Thoracic aorta (tissue), 2 donors: ENCODE measurements at regions not wholly inside any gene's neighbourhood (a gene's known extent, or its start where the extent isn't known, plus 50 kb on each side); places are given as distances from the start of the nearest gene placed in this dataset.

ENCODE experiments used
- ATAC-seq: fragments of 150-250 bp; one replicate; pipeline ENCODE4 v1.8.0; 2017; ENCODE audit warnings: low read depth; ENCODE audit not compliant: insufficient number of reproducible peaks, low FRiP score
- DNase-seq: peaks from one replicate; pipeline ENCODE4 v3.0.0-alpha.2; 2020; ENCODE audit warnings: low spot score
- H3K27ac ChIP-seq, 2 donors: fragments of 200-600 bp; sonication (generic); 1 replicate in 1 of 2; 2 replicates in 1 of 2; pipeline ENCODE4 v1.5.1; 2016; ENCODE audit warnings: mild to moderate bottlenecking in 2 of 2, moderate library complexity in 2 of 2
- H3K27me3 ChIP-seq: fragments of 200-600 bp; sonication (generic); replicated peaks from 2 replicates; pipeline ENCODE4 v1.6.0; 2016; ENCODE audit warnings: mild to moderate bottlenecking; ENCODE audit not compliant: insufficient read depth
- H3K36me3 ChIP-seq: fragments of 200-600 bp; sonication (generic); one replicate; pipeline ENCODE4 v1.5.1; 2016
- H3K4me1 ChIP-seq, 2 donors: fragments of 200-600 bp; sonication (generic); 1 replicate in 1 of 2; 2 replicates in 1 of 2; pipeline versions ENCODE4 v1.5.1 to v1.6.0; 2016; ENCODE audit warnings: low read depth in 2 of 2, mild to moderate bottlenecking in 1 of 2; ENCODE audit not compliant: control insufficient read depth in 1 of 2
- H3K4me3 ChIP-seq: fragments of 200-600 bp; sonication (generic); 2 replicates; pipeline ENCODE4 v1.5.1; 2016; ENCODE audit warnings: mild to moderate bottlenecking
- H3K9me3 ChIP-seq: fragments of 200-600 bp; sonication (generic); 2 replicates; pipeline ENCODE4 v1.5.1; 2016
- CTCF ChIP-seq: fragments of 200-600 bp; sonication (generic); IDR thresholded peaks from one replicate; pipeline ENCODE4 v1.5.1; 2019; ENCODE audit warnings: antibody characterized with exemption

GRCh38 chr22:27193215-27193614, 535.8 kb downstream of the MIAT start:
- Histone ChIP-seq H3K4me3 (no peak overlapping the region), H3K4me1 (peaks cover 0 to 23% of the 10 kb centered on the region in 2 donors), H3K36me3 (no peaks in the 10 kb centered on the region), H3K9me3 (no peaks in the 10 kb centered on the region), H3K27me3 (no peaks in the 10 kb centered on the region), H3K27ac (no peak overlapping the region)
- ATAC-seq (no peak), DNase-seq (no peak)
- no peak for TF ChIP-seq CTCF

GRCh38 chr22:27193636-27194035, 536.2 kb downstream of the MIAT start:
- no peak for ATAC-seq
- Histone ChIP-seq H3K36me3 (no peaks in the 10 kb centered on the region), H3K4me1 (peaks cover 0 to 23% of the 10 kb centered on the region in 2 donors), H3K4me3 (no peak overlapping the region), H3K27me3 (no peaks in the 10 kb centered on the region), H3K27ac (no peak overlapping the region), H3K9me3 (no peaks in the 10 kb centered on the region)
- no peak for TF ChIP-seq CTCF
- no peak for DNase-seq

- no peak overlapping the region for H3K27ac ChIP-seq
- DNase-seq: no peak
- H3K36me3 ChIP-seq: no peaks in the 10 kb centered on the region
- no peak overlapping the region for H3K4me3 ChIP-seq
- no peaks in the 10 kb centered on the region for H3K9me3 ChIP-seq
- H3K4me1 ChIP-seq: peaks cover 0 to 23% of the 10 kb centered on the region in 2 donors
- no peaks in the 10 kb centered on the region for H3K27me3 ChIP-seq
- no peak for ATAC-seq
- TF ChIP-seq CTCF: no peak
These were observed 536.8 kb downstream of the MIAT start for GRCh38 chr22:27194096-27194748.

- no peak for TF ChIP-seq CTCF
- H3K27me3 ChIP-seq: no peaks in the 10 kb centered on the region
- ATAC-seq (no peak), DNase-seq (no peak)
- no peak overlapping the region for H3K4me3 ChIP-seq
- H3K36me3 ChIP-seq: no peaks in the 10 kb centered on the region
- no peak overlapping the region for H3K27ac ChIP-seq
- H3K9me3 ChIP-seq: no peaks in the 10 kb centered on the region
- H3K4me1 ChIP-seq: peaks cover 0 to 23% of the 10 kb centered on the region in 2 donors
These were observed 537.7 kb downstream of the MIAT start for GRCh38 chr22:27195094-27195493.

- H3K4me1 ChIP-seq: peaks cover 0 to 23% of the 10 kb centered on the region in 2 donors
- ATAC-seq (no peak), DNase-seq (no peak)
- H3K36me3 ChIP-seq: no peaks in the 10 kb centered on the region
- TF ChIP-seq CTCF: no peak
- no peaks in the 10 kb centered on the region for H3K27me3 ChIP-seq
- H3K4me3 ChIP-seq: no peak overlapping the region
- H3K27ac ChIP-seq: no peak overlapping the region
- no peaks in the 10 kb centered on the region for H3K9me3 ChIP-seq
These were observed 538.1 kb downstream of the MIAT start for GRCh38 chr22:27195494-27195893.
